ENCODE measurements at regions not wholly inside any gene's neighbourhood (a gene's known extent, or its start where the extent isn't known, plus 50 kb on each side); places are given as distances from the start of the nearest gene placed in this dataset.
"Not testable (repeated sequence)": the region's sequence is repeated elsewhere in the genome, so short reads cannot be mapped to it uniquely, and the experiment has no call there.

GRCh38 chr5:68679041-68679440 lies 414.8 kb upstream of the SLC30A5 start:
- no peak for DNase-seq

GRCh38 chr5:68680366-68680765 lies 413.4 kb upstream of the SLC30A5 start:
- no peak for DNase-seq

- DNase-seq, result no peak
Observed at GRCh38 chr5:68681929-68682328, 411.9 kb upstream of the SLC30A5 start.

GRCh38 chr5:68682400-68683160 lies 411.2 kb upstream of the SLC30A5 start:
- no peak for DNase-seq

- DNase-seq, result peak; percentile 94
Observed at GRCh38 chr5:68683632-68684036, 410.2 kb upstream of the SLC30A5 start.

GRCh38 chr5:68685863-68686262 lies 408.0 kb upstream of the SLC30A5 start:
- DNase-seq, result no peak

GRCh38 chr5:68688547-68688946 lies 405.3 kb upstream of the SLC30A5 start:
- DNase-seq, result no peak

- no peak for DNase-seq
Observed at GRCh38 chr5:68689010-68689409, 404.8 kb upstream of the SLC30A5 start.

GRCh38 chr5:68691874-68692273 lies 401.9 kb upstream of the SLC30A5 start:
- DNase-seq, result not testable (repeated sequence)

- DNase-seq, result no peak
Observed at GRCh38 chr5:68698025-68698940, 395.5 kb upstream of the SLC30A5 start.

GRCh38 chr5:68699966-68700365 lies 393.8 kb upstream of the SLC30A5 start:
- no peak for DNase-seq

- DNase-seq, result no peak
Observed at GRCh38 chr5:68707575-68707974, 386.2 kb upstream of the SLC30A5 start.

- DNase-seq, result no peak
Observed at GRCh38 chr5:68708156-68708841, 385.5 kb upstream of the SLC30A5 start.

GRCh38 chr5:68708842-68709170 lies 385.0 kb upstream of the SLC30A5 start:
- DNase-seq, result no peak

GRCh38 chr5:68709239-68709638 lies 384.6 kb upstream of the SLC30A5 start:
- DNase-seq, result no peak

- no peak for DNase-seq
Observed at GRCh38 chr5:68710514-68710913, 383.3 kb upstream of the SLC30A5 start.

- peak; percentile 14 for DNase-seq
Observed at GRCh38 chr5:68711293-68712200, 382.3 kb upstream of the SLC30A5 start.

- DNase-seq, result no peak
Observed at GRCh38 chr5:68714810-68715209, 379.0 kb upstream of the SLC30A5 start.

GRCh38 chr5:68720884-68721610 lies 372.8 kb upstream of the SLC30A5 start:
- DNase-seq, result no peak

- no peak for DNase-seq
Observed at GRCh38 chr5:68722357-68722756, 371.5 kb upstream of the SLC30A5 start.

GRCh38 chr5:68725905-68726683 lies 367.7 kb upstream of the SLC30A5 start:
- DNase-seq, result no peak

Data from HCEC 1CT (cell line).